Muscle of arm (tissue), 1 donor: ENCODE measurements at regions not wholly inside any gene's neighbourhood (a gene's known extent, or its start where the extent isn't known, plus 50 kb on each side); places are given as distances from the start of the nearest gene placed in this dataset.
"Not testable (repeated sequence)": the region's sequence is repeated elsewhere in the genome, so short reads cannot be mapped to it uniquely, and the experiment has no call there.

Experiments
- DNase-seq: peaks from one replicate; pipeline ENCODE4 v3.0.0-alpha.2; 2013

DNA sequence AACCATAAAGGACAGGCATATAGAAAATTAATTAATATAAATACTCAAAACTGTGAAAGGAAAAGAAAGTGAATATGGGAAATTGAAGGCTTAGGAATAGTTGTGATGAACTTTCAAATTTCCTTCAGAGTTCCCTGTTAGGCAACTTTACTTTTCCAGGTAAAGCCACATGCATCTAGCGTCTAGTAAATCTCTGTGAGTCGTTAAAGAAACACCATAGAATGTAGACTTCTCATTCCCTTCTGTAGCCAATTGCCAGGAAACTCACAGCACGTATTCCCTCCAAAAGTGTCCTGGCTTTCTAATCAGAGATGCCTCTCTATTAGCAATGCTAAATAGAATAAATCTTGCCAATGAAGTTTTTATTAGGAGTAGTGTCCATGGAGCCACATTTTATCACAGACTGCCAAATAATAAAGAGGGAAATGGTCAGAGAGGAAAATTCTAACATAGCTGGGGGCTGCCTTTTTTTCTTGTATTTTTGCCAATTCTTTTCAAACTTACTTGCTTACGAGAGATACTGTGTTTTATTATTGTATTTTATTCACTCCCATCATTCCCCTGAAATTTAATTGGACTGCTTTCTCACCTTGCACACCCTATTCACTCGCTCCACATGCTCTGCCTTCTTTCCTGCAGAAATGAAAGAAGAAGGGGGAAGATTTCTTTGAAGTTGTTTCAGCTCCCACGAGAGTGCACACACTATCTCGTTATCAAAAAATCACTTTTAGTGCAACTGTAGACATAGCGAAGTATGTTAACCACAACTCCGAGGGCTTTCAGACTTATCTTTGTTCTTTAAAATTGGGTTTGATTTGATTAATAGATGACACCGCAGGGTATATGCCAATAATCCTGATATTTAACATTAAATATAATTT is 439.0 kb downstream of the CSNK1G3 start:
- no peak for DNase-seq

- no peak for DNase-seq
These were observed 437.9 kb downstream of the CSNK1G3 start for GRCh38 chr5:123949807-123950340.

DNA sequence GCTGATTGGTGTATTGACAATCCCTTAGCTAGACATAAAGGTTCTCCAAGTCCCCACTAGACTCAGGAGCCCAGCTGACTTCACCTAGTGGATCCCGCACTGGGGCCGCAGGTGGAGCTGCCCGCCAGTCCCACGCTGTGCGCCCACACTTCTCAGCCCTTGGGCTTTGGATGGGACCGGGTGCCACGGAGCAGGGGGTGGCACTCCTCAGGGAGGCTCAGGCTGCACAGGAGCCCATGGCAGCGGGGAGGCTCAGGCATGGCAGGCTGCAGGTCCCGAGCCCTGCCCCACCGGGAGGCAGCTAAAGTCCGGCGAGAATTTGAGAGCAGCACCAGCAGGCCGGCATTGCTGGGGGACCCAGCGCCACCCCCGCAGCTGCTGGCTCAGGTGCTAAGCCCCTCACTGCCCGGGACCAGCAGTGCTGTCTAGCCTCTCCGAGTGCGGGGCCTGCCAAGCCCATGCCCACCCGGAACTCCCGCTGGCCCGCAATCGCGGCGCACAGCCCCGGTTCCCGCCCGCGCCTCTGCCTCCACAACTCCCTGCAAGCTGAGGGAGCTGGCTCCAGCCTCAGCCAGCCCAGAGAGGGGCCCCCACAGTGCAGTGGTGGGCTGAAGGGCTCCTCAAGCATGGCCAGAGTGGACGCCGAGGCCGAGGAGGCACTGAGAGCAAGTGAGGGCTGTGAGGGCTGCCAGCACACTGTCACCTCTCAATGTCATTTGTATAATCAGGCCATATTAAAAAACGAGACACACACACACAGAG is 437.2 kb downstream of the CSNK1G3 start:
- no peak for DNase-seq

DNA sequence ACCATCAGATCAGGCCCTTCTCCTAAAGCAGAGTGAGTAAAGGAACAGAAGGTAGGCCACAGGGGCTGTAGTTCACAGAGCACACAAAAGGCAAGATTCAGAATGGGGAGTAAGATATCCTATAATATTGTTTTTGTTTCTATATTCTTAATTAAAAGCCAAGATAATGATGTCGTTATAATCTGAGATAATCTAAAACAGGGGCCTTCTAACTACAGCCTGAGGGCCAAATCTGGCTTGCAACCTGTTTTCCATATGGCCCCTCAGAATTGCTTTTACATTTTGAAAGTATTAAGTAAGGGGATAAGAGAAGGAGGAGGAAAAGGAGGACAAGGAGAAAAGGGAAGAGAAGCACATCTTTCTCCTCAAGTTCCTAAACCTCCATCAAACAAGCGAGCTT is 435.8 kb downstream of the CSNK1G3 start:
- no peak for DNase-seq

DNA sequence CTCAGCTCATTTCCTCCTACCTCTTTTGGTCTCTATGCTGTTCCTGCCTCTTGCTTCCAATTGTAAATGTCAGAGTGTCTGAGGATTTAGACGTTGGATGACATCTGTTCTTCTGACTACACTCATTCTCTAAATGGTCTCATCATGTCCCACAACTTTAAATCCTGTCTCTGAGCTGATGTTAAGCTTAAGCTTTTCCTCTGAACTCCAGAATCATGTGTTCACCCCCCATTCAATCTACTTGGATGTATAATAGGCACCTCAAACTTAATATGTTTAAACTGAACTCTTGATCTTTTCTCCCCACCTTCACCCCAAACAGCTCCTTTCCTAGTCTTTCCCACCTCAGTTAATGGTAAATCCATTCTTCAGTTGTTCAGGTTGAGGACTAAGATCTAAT is 433.6 kb downstream of the CSNK1G3 start:
- no peak for DNase-seq

- no peak for DNase-seq
These were observed 431.2 kb downstream of the CSNK1G3 start for GRCh38 chr5:123943151-123943550.

DNA sequence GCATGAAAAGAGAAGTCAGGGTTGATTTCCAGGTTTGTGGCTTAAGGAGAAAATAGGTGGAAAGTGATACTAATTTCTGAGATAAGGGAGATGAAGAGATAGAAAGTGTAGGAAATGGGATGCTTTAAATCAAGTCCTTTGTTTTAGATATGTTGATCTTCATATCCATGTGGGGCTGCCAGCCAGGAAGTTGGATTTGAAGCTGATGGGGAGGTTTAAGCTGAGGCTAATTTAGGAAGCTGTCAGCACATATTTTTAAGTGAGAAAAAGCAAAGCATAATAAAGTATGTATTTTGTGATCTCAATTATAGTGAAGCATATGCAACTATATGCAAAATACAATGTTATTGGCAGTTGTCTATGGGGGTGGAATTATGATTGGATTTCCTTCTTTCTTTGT is 428.4 kb downstream of the CSNK1G3 start:
- no peak for DNase-seq

DNA sequence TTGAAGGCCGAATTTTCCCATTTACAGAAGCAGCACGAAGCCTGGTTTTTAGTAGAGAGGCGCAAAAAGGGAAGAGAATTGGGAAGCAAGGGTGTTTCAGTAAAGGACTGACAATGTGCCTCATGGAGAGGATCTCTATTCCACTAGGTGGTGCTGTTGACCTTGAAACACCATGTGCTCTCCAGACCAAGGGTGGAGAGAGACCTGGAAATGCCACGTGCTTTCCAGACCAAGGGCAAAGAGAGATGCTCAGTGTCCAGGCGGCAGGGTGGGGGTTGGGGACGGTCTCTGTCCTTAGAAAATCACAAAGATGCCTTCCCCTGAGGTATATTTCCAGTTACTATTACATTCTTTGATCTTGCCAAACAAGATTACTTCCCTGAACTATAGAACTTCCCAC is 425.3 kb downstream of the CSNK1G3 start:
- DNase-seq, result no peak

DNA sequence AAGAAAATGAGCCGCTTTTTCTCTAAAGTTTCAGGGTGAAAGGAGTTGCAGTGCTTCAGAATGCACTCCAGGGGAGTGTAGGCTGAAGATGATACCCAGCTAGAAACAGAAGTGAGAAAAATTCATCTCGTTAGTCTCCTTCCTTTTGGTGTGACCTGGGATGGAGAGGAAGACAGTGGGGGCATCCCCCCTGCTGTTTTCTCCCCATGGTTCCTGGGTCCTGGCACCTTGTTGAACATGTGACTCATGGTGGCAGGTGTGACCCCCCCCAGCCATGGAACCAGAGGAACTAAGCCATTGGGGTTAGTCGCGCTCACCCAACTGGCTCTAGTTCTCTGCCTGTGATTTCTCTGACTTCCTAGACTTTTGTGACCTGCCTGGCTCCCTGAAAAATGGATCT is 424.6 kb downstream of the CSNK1G3 start:
- DNase-seq, result no peak

GRCh38 chr5:123933812-123934211 is 421.8 kb downstream of the CSNK1G3 start:
- not testable (repeated sequence) for DNase-seq

GRCh38 chr5:123929055-123929474 is 417.1 kb downstream of the CSNK1G3 start:
- no peak for DNase-seq

- no peak for DNase-seq
These were observed 416.4 kb downstream of the CSNK1G3 start for GRCh38 chr5:123928401-123928800.

GRCh38 chr5:123921193-123921592 is 409.2 kb downstream of the CSNK1G3 start:
- DNase-seq, result no peak

DNA sequence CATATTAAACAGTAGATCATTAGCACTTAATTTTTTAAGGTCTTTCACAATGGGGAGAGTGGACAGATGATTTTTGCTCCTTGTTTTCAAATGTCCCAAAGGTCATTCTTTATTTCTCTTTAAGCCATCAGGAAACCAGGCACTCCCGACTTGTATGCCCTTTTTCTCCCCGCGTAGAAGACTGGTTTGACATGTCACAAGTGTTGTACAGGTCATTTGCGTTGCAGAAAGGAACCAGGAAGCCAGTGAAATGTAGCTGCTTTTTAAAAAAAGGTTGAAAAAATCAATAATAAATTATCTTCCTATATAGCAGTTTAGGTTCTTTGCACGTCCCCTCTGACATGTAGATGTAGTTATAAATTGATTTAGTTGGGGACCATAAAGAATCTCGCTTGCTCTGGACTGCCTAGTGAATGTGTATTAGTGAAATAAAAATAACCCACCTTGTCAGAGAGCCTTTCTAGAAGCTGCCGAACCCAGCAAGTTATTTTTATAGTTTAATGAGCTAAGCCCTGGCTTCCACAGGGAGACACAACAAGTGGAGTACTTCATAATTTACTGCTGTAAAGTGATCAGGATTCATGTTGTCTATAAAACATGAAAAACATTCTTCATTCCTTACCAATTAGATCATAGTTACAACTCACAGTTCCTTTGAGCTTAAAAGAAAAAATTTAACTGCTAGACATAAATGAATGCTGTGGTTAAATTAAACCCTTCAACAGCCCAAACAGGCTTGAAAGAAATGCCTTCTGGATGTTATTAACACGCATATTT is 404.6 kb downstream of the CSNK1G3 start:
- peak; percentile 30 for DNase-seq

GRCh38 chr5:123914333-123914732 is 402.4 kb downstream of the CSNK1G3 start:
- DNase-seq, result no peak

DNA sequence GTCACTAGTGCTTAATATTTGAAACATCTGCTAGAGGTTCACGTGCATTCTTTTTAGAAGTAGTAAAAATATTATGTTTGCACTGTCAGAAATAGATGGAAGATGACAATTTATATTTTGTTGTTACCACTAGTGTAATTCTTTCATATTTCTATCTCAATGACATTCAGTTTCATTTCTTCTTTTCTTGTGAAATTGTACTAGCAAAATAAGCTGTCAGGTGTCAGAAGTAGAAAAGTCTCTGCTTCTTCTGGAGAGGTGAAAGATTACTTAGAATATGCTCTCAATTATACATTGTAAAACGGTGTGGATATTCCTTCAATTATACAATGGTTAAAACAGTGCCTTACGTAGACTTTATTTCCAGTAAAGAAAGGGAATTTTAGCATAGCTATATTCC is 395.4 kb downstream of the CSNK1G3 start:
- no peak for DNase-seq

DNA sequence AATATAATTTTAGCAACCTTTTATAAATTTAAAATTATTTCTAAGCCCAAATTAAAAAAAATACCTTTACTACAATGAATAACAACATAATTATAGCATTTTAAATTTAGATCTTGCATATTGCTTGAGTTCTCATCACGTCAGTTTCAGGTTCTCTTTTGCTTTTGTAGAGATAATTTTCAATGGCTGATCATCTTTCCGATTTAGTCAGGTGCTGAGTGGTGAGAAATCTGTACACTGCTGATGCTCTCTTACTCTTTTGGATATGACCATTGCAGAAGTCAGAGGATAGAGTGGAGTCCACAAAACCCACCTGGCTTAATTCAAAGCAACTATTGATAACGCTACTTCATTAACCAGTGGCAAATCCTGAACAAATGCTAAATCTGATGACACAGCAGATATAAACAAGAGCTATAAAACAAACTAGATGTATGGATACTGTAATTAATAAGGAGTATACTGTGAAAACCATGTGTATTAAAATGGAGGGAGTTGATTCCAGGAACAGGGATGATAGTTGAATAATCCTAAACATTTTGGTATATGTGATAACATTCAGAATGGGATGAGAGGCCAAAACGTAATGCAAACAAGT is 394.8 kb downstream of the CSNK1G3 start:
- DNase-seq, result no peak

GRCh38 chr5:123885081-123885480 is 373.1 kb downstream of the CSNK1G3 start:
- no peak for DNase-seq

- DNase-seq, result no peak
These were observed 371.0 kb downstream of the CSNK1G3 start for GRCh38 chr5:123882965-123883345.

GRCh38 chr5:123882319-123882964 is 370.5 kb downstream of the CSNK1G3 start:
- no peak for DNase-seq

- DNase-seq, result no peak
These were observed 369.8 kb downstream of the CSNK1G3 start for GRCh38 chr5:123881759-123882244.
